ENCODE measurements at regions not wholly inside any gene's neighbourhood (a gene's known extent, or its start where the extent isn't known, plus 50 kb on each side); places are given as distances from the start of the nearest gene placed in this dataset.

- TF ChIP-seq CTCF (IDR thresholded peaks at IDR 0.05), result no peak
Observed at GRCh38 chr1:25116832-25117231, 115.5 kb downstream of the SYF2 start.

- no peak for TF ChIP-seq CTCF (IDR thresholded peaks at IDR 0.05)
Observed at GRCh38 chr1:25113731-25114130, 118.6 kb downstream of the SYF2 start.

- no peak for TF ChIP-seq CTCF (IDR thresholded peaks at IDR 0.05)
Observed at GRCh38 chr1:25113086-25113485, 119.2 kb downstream of the SYF2 start.

- TF ChIP-seq CTCF (IDR thresholded peaks at IDR 0.05), result no peak
Observed at GRCh38 chr1:25112400-25112799, 119.9 kb downstream of the SYF2 start.

- no peak for TF ChIP-seq CTCF (IDR thresholded peaks at IDR 0.05)
Observed at GRCh38 chr1:25111706-25112105, 120.6 kb downstream of the SYF2 start.

GRCh38 chr1:25110485-25110884 is 121.8 kb downstream of the SYF2 start:
- no peak for TF ChIP-seq CTCF (IDR thresholded peaks at IDR 0.05)

- no peak for TF ChIP-seq CTCF (IDR thresholded peaks at IDR 0.05)
Observed at GRCh38 chr1:25110036-25110435, 122.3 kb downstream of the SYF2 start.

GRCh38 chr1:25109531-25109951 is 122.8 kb downstream of the SYF2 start:
- no peak for TF ChIP-seq CTCF (IDR thresholded peaks at IDR 0.05)

Measured in LNCAP (cell line).